ENCODE measurements at regions not wholly inside any gene's neighbourhood (a gene's known extent, or its start where the extent isn't known, plus 50 kb on each side); places are given as distances from the start of the nearest gene placed in this dataset.

DNA sequence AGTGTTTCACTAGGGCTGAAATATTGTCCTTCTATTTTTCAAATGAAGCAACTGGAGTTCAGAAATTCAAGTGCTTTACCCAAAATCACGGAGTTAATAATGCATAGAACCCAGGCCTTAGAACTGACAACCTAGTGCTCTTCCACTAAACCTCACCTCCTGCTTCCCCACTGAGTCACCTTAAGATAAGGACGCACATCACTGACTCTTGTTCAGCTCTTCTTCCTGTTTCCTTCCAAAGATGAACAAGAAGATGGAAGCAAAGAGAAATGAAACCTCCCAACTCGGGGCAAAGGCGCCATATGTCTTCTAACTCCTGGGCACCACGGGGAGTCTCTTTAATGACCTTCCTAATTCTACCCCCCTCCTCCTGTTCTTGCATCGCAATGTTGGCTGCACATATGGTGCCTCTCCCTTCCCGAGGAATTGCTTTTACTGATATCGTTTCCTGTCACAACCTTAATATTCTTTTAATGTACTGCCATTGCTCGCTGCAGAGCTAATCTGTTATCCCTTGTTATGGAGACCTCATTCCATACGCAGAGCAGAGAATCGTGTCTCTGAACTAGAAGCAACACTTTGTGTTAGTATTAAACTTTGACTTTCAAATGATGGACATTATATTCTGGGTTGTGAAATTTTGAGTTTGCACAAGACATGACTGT is 591.4 kb downstream of the TMEM114 start:
- TF ChIP-seq POLR2AphosphoS5 (IDR thresholded peaks at IDR 0.05) = no peak
- TF ChIP-seq, protein P1, sequence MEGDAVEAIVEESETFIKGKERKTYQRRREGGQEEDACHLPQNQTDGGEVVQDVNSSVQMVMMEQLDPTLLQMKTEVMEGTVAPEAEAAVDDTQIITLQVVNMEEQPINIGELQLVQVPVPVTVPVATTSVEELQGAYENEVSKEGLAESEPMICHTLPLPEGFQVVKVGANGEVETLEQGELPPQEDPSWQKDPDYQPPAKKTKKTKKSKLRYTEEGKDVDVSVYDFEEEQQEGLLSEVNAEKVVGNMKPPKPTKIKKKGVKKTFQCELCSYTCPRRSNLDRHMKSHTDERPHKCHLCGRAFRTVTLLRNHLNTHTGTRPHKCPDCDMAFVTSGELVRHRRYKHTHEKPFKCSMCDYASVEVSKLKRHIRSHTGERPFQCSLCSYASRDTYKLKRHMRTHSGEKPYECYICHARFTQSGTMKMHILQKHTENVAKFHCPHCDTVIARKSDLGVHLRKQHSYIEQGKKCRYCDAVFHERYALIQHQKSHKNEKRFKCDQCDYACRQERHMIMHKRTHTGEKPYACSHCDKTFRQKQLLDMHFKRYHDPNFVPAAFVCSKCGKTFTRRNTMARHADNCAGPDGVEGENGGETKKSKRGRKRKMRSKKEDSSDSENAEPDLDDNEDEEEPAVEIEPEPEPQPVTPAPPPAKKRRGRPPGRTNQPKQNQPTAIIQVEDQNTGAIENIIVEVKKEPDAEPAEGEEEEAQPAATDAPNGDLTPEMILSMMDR (IDR thresholded peaks at IDR 0.05) = no peak
